ENCODE measurements at regions not wholly inside any gene's neighbourhood (a gene's known extent, or its start where the extent isn't known, plus 50 kb on each side); places are given as distances from the start of the nearest gene placed in this dataset.

GRCh38 chr1:13878021-13878420, 178.0 kb downstream of the PRDM2 start:
- DNase-seq = no peak

GRCh38 chr1:13878451-13878850, 178.5 kb downstream of the PRDM2 start:
- DNase-seq = no peak

- no peak for DNase-seq
Observed at GRCh38 chr1:13881385-13882088, 181.5 kb downstream of the PRDM2 start.

- no peak for DNase-seq
Observed at GRCh38 chr1:13888351-13888986, 188.5 kb downstream of the PRDM2 start.

GRCh38 chr1:13889495-13889894, 189.5 kb downstream of the PRDM2 start:
- no peak for DNase-seq

GRCh38 chr1:13890766-13891165, 190.8 kb downstream of the PRDM2 start:
- no peak for DNase-seq

- DNase-seq = no peak
Observed at GRCh38 chr1:13892198-13892597, 192.2 kb downstream of the PRDM2 start.

- DNase-seq = peak; percentile 72
Observed at GRCh38 chr1:13892671-13893325, 192.8 kb downstream of the PRDM2 start.

- DNase-seq = peak; percentile 12
Observed at GRCh38 chr1:13893409-13893821, 193.4 kb downstream of the PRDM2 start.

GRCh38 chr1:13896932-13897331, 196.9 kb downstream of the PRDM2 start:
- DNase-seq = no peak

- DNase-seq = no peak
Observed at GRCh38 chr1:13898406-13898805, 198.4 kb downstream of the PRDM2 start.

- DNase-seq = no peak
Observed at GRCh38 chr1:13899856-13900255, 199.9 kb downstream of the PRDM2 start.

GRCh38 chr1:13900583-13900982, 200.6 kb downstream of the PRDM2 start:
- DNase-seq = no peak

GRCh38 chr1:13901039-13901438, 201.1 kb downstream of the PRDM2 start:
- DNase-seq = no peak

- peak; percentile 35 for DNase-seq
Observed at GRCh38 chr1:13901597-13901996, 201.6 kb downstream of the PRDM2 start.

- no peak for DNase-seq
Observed at GRCh38 chr1:13908128-13908527, 208.1 kb downstream of the PRDM2 start.

GRCh38 chr1:13911697-13912619, 212.0 kb downstream of the PRDM2 start:
- no peak for DNase-seq

GRCh38 chr1:13913396-13913795, 213.4 kb downstream of the PRDM2 start:
- no peak for DNase-seq

- DNase-seq = no peak
Observed at GRCh38 chr1:13916530-13916929, 216.5 kb downstream of the PRDM2 start.

GRCh38 chr1:13917607-13918006, 217.6 kb downstream of the PRDM2 start:
- no peak for DNase-seq

GRCh38 chr1:13918862-13919261, 218.9 kb downstream of the PRDM2 start:
- no peak for DNase-seq

GRCh38 chr1:13921190-13921589, 221.2 kb downstream of the PRDM2 start:
- DNase-seq = no peak
